ENCODE measurements at regions not wholly inside any gene's neighbourhood (a gene's known extent, or its start where the extent isn't known, plus 50 kb on each side); places are given as distances from the start of the nearest gene placed in this dataset.

DNA sequence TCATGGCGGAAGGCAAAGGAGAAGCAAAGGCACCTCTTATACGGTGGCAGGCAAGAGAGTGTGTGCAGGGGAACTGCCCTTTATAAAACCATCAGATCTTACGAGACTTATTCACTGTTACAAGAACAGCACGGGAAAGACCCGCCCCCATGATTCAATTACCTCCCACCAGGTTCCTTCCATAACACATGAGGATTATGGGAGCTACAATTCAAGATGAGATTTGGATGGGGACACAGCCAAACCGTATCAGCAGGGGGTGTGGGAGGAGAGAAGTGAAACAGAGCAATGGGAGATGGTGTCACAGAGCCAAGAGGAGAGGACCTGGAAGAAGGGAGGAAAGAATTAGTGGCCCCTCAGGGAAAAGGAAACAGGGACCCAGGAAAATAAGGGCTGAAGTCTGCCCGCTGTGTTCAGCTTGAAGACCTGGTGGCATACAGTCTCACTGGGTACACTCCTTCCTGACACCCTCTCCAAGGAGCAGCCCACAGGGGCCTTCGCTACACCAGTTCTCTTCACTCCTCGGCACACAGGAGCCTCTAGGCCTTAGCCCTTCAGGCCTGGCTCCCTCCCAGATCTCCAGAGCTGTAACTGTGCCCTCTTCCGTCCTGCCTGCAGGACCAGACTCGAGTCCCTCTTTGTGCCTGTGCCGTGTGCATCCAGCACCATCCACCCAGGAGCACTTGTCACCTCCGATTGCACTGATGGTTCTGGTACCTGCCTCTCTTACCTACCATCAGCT, 262.1 kb downstream of the EIPR1 start:
- Mint-ChIP-seq H3K27ac (no peak overlapping the region), H3K4me3 (no peak overlapping the region), H3K27me3 (ENCODE audit: low read depth) (no peaks in the 10 kb centered on the region), H3K4me1 (peaks cover 4% of the 10 kb centered on the region), H3K9me3 (peaks cover 4% of the 10 kb centered on the region), H3K36me3 (no peaks in the 10 kb centered on the region)
- TF ChIP-seq, protein P1, sequence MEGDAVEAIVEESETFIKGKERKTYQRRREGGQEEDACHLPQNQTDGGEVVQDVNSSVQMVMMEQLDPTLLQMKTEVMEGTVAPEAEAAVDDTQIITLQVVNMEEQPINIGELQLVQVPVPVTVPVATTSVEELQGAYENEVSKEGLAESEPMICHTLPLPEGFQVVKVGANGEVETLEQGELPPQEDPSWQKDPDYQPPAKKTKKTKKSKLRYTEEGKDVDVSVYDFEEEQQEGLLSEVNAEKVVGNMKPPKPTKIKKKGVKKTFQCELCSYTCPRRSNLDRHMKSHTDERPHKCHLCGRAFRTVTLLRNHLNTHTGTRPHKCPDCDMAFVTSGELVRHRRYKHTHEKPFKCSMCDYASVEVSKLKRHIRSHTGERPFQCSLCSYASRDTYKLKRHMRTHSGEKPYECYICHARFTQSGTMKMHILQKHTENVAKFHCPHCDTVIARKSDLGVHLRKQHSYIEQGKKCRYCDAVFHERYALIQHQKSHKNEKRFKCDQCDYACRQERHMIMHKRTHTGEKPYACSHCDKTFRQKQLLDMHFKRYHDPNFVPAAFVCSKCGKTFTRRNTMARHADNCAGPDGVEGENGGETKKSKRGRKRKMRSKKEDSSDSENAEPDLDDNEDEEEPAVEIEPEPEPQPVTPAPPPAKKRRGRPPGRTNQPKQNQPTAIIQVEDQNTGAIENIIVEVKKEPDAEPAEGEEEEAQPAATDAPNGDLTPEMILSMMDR (IDR thresholded peaks at IDR 0.05; ENCODE audit: unreplicated experiment), result no peak
- DNase-seq (ENCODE audit: low spot score in 2 of 2, unreplicated experiment in 2 of 2), result peak in 1 of 2 experiments; percentile 13

DNA sequence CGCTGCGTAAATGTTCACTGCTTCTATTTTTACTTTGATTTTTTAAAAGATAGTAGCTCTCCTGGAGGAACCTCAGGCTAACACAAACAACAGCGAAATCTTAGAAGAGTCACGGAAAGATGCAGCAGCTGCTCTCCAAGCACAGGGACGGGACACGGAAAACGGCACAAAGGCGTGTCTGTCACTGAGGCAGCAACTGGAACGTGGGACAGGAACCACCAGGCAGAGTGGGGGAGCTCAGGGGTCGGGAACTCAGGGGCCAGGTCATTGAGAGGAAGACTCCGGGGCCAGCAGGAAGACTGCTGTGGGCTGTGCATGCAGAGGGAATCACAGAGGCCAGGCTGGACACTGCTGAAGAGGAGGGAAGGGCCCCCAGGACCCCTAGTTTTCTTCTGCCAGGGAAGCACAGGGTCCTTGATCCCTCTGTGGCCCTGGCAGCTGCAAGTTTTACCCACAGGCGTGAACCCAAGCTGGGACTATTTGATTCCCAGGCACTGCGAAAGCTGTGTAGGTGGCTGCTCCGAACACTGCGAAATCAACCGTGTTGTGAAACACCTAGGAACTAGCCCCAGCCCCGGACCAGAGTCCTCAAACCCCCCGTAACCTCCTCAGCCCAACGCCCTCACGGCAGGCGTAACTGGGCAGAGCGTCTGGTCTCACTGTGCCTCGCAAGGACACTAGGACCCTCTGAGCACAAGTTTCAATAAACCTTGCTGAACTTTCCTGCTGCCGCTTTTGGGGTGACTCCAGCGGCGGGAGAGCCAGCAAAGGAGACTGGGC, 263.0 kb downstream of the EIPR1 start:
- Mint-ChIP-seq H3K27me3 (ENCODE audit: low read depth) (no peaks in the 10 kb centered on the region), H3K27ac (no peak overlapping the region), H3K4me3 (no peak overlapping the region), H3K4me1 (peaks cover 4% of the 10 kb centered on the region), H3K9me3 (no peaks in the 10 kb centered on the region), H3K36me3 (no peaks in the 10 kb centered on the region)
- peak in 1 of 2 experiments; percentile 10 for DNase-seq (ENCODE audit: low spot score in 2 of 2, unreplicated experiment in 2 of 2)
- TF ChIP-seq, protein P1 (IDR thresholded peaks at IDR 0.05; ENCODE audit: unreplicated experiment), result no peak

DNA sequence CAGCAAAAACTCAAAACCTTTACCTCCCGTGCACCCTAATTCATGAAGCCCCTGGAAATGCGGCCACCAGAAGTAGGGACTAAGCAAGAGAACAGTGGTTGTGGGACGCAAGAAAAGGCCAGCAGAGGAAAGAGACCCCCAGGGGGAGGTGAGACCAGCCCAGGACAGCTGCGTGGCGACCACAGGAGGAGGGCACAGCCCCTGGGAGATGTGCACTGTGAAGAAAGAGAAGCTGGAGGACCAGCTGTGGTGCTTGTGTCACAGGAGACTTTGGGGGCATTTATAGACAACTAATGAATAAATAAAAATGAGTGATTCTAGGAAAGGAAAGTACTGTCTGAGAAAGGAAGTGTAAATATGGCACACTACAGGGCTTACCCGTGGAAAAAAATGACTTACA, 263.8 kb downstream of the EIPR1 start:
- no peaks in the 10 kb centered on the region for H3K9me3 Mint-ChIP-seq
- H3K36me3 Mint-ChIP-seq, result no peaks in the 10 kb centered on the region
- H3K27me3 Mint-ChIP-seq (ENCODE audit: low read depth), result no peaks in the 10 kb centered on the region
- peaks cover 4% of the 10 kb centered on the region for H3K4me1 Mint-ChIP-seq
- no peak overlapping the region for H3K27ac Mint-ChIP-seq
- TF ChIP-seq, protein P1 (IDR thresholded peaks at IDR 0.05; ENCODE audit: unreplicated experiment), result no peak
- no peak overlapping the region for H3K4me3 Mint-ChIP-seq
- peak in 1 of 2 experiments; percentile 21 for DNase-seq (ENCODE audit: low spot score in 2 of 2, unreplicated experiment in 2 of 2)

DNA sequence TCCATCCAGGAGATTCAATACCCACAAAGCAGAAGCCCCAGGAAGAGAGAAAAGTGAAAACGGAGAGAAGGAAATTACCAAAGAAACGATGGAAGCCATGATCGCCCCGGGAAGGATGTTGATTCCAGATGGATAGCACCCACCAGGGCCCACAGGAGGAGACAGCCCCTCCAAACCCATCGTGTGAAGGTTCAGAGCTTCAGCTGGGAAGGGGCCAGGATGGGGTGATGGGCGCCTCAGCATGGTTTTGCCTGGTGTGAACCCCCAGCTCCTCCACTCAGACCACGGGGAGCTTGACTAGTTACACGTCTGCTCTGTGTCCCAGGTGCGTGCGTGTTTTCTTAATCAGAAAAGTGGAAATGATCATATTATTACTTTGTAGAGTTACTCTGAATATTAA, 264.5 kb downstream of the EIPR1 start:
- TF ChIP-seq, protein P1 (IDR thresholded peaks at IDR 0.05; ENCODE audit: unreplicated experiment), result no peak
- DNase-seq (ENCODE audit: low spot score in 2 of 2, unreplicated experiment in 2 of 2), result peak in 1 of 2 experiments; percentile 6
- no peak overlapping the region for H3K27ac Mint-ChIP-seq

DNA sequence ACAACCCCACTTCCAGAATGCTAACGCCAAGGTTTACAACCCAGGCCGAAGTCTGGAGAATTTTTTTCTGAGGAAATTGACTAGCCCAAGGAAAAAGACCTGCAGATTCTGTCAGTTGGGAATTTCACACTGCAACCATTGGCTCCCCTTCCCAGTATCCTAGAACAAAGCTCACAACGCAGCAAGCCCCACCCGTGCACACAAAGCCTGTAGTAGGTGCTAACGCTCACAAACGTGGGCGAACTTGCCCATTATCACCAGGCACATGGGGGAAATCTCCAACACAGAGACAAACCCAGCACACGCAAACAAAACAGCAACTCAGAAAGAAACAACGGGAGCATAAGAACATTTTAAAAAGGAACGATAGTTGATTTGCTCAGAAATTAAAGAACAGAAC, 265.1 kb downstream of the EIPR1 start:
- TF ChIP-seq, protein P1 (IDR thresholded peaks at IDR 0.05; ENCODE audit: unreplicated experiment), result no peak
- no peak for DNase-seq (ENCODE audit: low spot score in 2 of 2, unreplicated experiment in 2 of 2)
- H3K27me3 Mint-ChIP-seq (ENCODE audit: low read depth), result no peaks in the 10 kb centered on the region
- H3K4me3 Mint-ChIP-seq, result no peak overlapping the region
- no peaks in the 10 kb centered on the region for H3K36me3 Mint-ChIP-seq
- H3K9me3 Mint-ChIP-seq, result no peaks in the 10 kb centered on the region
- no peaks in the 10 kb centered on the region for H3K4me1 Mint-ChIP-seq
- H3K27ac Mint-ChIP-seq, result no peak overlapping the region

More for the DNA sequence above, 264.5 kb downstream of the EIPR1 start:
- Mint-ChIP-seq H3K4me1 (peaks cover 3% of the 10 kb centered on the region), H3K27me3 (ENCODE audit: low read depth) (no peaks in the 10 kb centered on the region), H3K9me3 (no peaks in the 10 kb centered on the region), H3K4me3 (no peak overlapping the region), H3K36me3 (no peaks in the 10 kb centered on the region)

Measured in mesothelial cell of epicardium (in vitro differentiated cells).